HL-60 (cell line): ENCODE measurements at regions not wholly inside any gene's neighbourhood (a gene's known extent, or its start where the extent isn't known, plus 50 kb on each side); places are given as distances from the start of the nearest gene placed in this dataset.

ENCODE experiments used
- DNase-seq, 2 experiments: peaks; one replicate each; pipeline ENCODE4 v3.0.0-alpha.2; 2010 to 2020; ENCODE audit warnings: low read depth in 1 of 2, low spot score in 1 of 2
- H3K27ac ChIP-seq: fragments of 250-450 bp; sonication (Bioruptor Pico); replicated peaks from 2 replicates; pipeline ENCODE4 v1.5.1; 2020; ENCODE audit warnings: mild to moderate bottlenecking, moderate library complexity
- H3K27me3 ChIP-seq: fragments of 250-450 bp; sonication (Bioruptor Pico); 2 replicates; pipeline ENCODE4 v1.5.1; 2021; ENCODE audit warnings: mild to moderate bottlenecking, moderate library complexity; ENCODE audit not compliant: insufficient read depth, poor library complexity, severe bottlenecking
- H3K4me3 ChIP-seq: replicated peaks from 2 replicates; pipeline ENCODE4 v1.5.1; 2011; ENCODE audit warnings: mild to moderate bottlenecking, control low read depth, low read length; ENCODE audit not compliant: insufficient read depth
- GABPA ChIP-seq: IDR thresholded peaks from 2 replicates; pipeline ENCODE4 v1.6.1; 2012; ENCODE audit warnings: low read depth
- POLR2AphosphoS5 ChIP-seq: IDR thresholded peaks from 2 replicates; pipeline ENCODE4 v1.6.1; 2012; ENCODE audit warnings: low read depth
- REST ChIP-seq: IDR thresholded peaks from 2 replicates; pipeline ENCODE4 v1.6.1; 2012; ENCODE audit warnings: low read depth; ENCODE audit not compliant: insufficient replicate concordance
- SPI1 ChIP-seq: IDR thresholded peaks from 2 replicates; pipeline ENCODE4 v1.6.1; 2012; ENCODE audit warnings: low read depth, mild to moderate bottlenecking, borderline replicate concordance
- TF ChIP-seq, protein P1 (sequence below): IDR thresholded peaks from one replicate; pipeline ENCODE4 v1.5.1; 2011; ENCODE audit warnings: low read length, control low read depth, inconsistent platforms; ENCODE audit not compliant: insufficient read depth

DNA sequence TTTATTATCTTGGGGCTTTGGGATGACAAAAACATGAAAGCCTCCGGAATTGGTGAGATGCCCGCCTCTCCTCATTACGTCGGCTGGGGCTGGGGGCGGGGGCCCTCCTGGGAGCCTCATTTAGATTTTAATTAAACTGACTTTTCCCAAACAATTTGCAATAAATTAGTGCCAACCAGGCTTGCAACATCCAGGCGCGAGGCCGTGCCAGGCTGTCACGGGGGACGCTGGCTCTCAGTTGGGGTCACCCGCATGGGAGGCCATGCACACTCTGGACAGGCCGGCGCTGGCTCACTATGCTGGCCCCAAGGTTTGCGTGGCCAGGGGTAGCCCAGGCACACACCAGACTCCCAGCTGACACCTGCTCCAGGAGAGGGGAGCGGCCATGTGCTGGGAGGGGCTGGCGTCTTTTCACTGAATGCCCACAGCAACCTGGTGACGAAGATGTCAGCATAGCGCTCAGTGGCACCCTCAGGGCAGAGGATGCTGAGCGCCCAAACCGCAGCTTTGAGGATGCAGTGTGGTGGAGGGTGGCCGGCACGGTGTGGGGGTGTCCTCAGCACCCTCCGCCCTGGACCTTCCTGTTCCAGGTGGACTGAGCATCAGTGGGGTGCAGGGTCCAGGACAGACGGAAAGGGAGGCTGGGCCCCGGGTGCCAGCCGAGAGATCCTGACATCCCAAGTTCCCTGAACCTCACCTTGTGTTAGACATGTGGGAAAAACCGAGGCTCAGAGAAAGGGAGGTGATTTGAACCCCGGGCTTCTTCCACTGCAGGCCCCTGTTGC is 190.8 kb upstream of the C14orf180 start:
- Histone ChIP-seq H3K4me3 (no peak overlapping the region), H3K27me3 (no peaks in the 10 kb centered on the region), H3K27ac (no peak overlapping the region)
- DNase-seq, result no peak
- TF ChIP-seq POLR2AphosphoS5 (no peak), GABPA (no peak), SPI1 (no peak), REST (no peak)
- TF ChIP-seq, protein P1, sequence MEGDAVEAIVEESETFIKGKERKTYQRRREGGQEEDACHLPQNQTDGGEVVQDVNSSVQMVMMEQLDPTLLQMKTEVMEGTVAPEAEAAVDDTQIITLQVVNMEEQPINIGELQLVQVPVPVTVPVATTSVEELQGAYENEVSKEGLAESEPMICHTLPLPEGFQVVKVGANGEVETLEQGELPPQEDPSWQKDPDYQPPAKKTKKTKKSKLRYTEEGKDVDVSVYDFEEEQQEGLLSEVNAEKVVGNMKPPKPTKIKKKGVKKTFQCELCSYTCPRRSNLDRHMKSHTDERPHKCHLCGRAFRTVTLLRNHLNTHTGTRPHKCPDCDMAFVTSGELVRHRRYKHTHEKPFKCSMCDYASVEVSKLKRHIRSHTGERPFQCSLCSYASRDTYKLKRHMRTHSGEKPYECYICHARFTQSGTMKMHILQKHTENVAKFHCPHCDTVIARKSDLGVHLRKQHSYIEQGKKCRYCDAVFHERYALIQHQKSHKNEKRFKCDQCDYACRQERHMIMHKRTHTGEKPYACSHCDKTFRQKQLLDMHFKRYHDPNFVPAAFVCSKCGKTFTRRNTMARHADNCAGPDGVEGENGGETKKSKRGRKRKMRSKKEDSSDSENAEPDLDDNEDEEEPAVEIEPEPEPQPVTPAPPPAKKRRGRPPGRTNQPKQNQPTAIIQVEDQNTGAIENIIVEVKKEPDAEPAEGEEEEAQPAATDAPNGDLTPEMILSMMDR, result no peak

- no peak for DNase-seq
- H3K27ac ChIP-seq, result no peak overlapping the region
- no peak overlapping the region for H3K4me3 ChIP-seq
- TF ChIP-seq SPI1 (no peak), POLR2AphosphoS5 (no peak), REST (no peak), GABPA (no peak)
- TF ChIP-seq, protein P1, result no peak
- no peaks in the 10 kb centered on the region for H3K27me3 ChIP-seq
These were observed 190.0 kb upstream of the C14orf180 start for GRCh38 chr14:104389326-104390220.

GRCh38 chr14:104390221-104390931 is 189.2 kb upstream of the C14orf180 start:
- no peak for DNase-seq
- Histone ChIP-seq H3K27me3 (peaks cover 2% of the 10 kb centered on the region), H3K4me3 (no peak overlapping the region), H3K27ac (no peak overlapping the region)
- TF ChIP-seq SPI1 (no peak), POLR2AphosphoS5 (no peak), GABPA (no peak), REST (no peak)
- TF ChIP-seq, protein P1, result no peak
